ENCODE measurements at regions not wholly inside any gene's neighbourhood (a gene's known extent, or its start where the extent isn't known, plus 50 kb on each side); places are given as distances from the start of the nearest gene placed in this dataset.

GRCh38 chr15:96514607-96515285 lies 184.2 kb downstream of the NR2F2 start:
- Histone ChIP-seq H3K9me3 (no peaks in the 10 kb centered on the region), H3K27me3 (no peaks in the 10 kb centered on the region), H3K4me1 (ENCODE audit: control insufficient read depth in 1 of 2, insufficient read depth in 1 of 2, low read depth in 1 of 2, low read length in 1 of 2) (no peaks in the 10 kb centered on the region), H3K4me3 (ENCODE audit: low read depth in 1 of 2, low read length in 1 of 2) (no peak overlapping the region), H3K36me3 (no peaks in the 10 kb centered on the region), H3K27ac (no peak overlapping the region)
- no peak for TF ChIP-seq CTCF (IDR thresholded peaks at IDR 0.05)

GRCh38 chr15:96515371-96515770 lies 184.9 kb downstream of the NR2F2 start:
- Histone ChIP-seq H3K9me3 (no peaks in the 10 kb centered on the region), H3K4me3 (ENCODE audit: low read depth in 1 of 2, low read length in 1 of 2) (no peak overlapping the region), H3K27ac (no peak overlapping the region), H3K4me1 (ENCODE audit: control insufficient read depth in 1 of 2, insufficient read depth in 1 of 2, low read depth in 1 of 2, low read length in 1 of 2) (no peaks in the 10 kb centered on the region), H3K27me3 (no peaks in the 10 kb centered on the region), H3K36me3 (no peaks in the 10 kb centered on the region)
- TF ChIP-seq CTCF (IDR thresholded peaks at IDR 0.05), result no peak

- no peak for TF ChIP-seq CTCF (IDR thresholded peaks at IDR 0.05)
- Histone ChIP-seq H3K4me3 (ENCODE audit: low read depth in 1 of 2, low read length in 1 of 2) (no peak overlapping the region), H3K27me3 (no peaks in the 10 kb centered on the region), H3K27ac (no peak overlapping the region), H3K9me3 (no peaks in the 10 kb centered on the region), H3K4me1 (ENCODE audit: control insufficient read depth in 1 of 2, insufficient read depth in 1 of 2, low read depth in 1 of 2, low read length in 1 of 2) (no peaks in the 10 kb centered on the region), H3K36me3 (no peaks in the 10 kb centered on the region)
Observed at GRCh38 chr15:96521386-96521785, 190.9 kb downstream of the NR2F2 start.

GRCh38 chr15:96524676-96525417 lies 194.3 kb downstream of the NR2F2 start:
- no peak overlapping the region for H3K27ac ChIP-seq
- no peak for TF ChIP-seq CTCF (IDR thresholded peaks at IDR 0.05)
- H3K36me3 ChIP-seq, result no peaks in the 10 kb centered on the region

GRCh38 chr15:96535148-96535547 lies 204.6 kb downstream of the NR2F2 start:
- Histone ChIP-seq H3K4me3 (ENCODE audit: low read depth in 1 of 2, low read length in 1 of 2) (no peak overlapping the region), H3K36me3 (no peaks in the 10 kb centered on the region), H3K27ac (no peak overlapping the region), H3K4me1 (ENCODE audit: control insufficient read depth in 1 of 2, insufficient read depth in 1 of 2, low read depth in 1 of 2, low read length in 1 of 2) (no peaks in the 10 kb centered on the region), H3K27me3 (peaks cover 24% of the 10 kb centered on the region), H3K9me3 (no peaks in the 10 kb centered on the region)
- TF ChIP-seq CTCF (IDR thresholded peaks at IDR 0.05), result no peak

More at GRCh38 chr15:96524676-96525417, 194.3 kb downstream of the NR2F2 start:
- Histone ChIP-seq H3K4me3 (ENCODE audit: low read depth in 1 of 2, low read length in 1 of 2) (no peak overlapping the region), H3K4me1 (ENCODE audit: control insufficient read depth in 1 of 2, insufficient read depth in 1 of 2, low read depth in 1 of 2, low read length in 1 of 2) (no peaks in the 10 kb centered on the region), H3K9me3 (no peaks in the 10 kb centered on the region), H3K27me3 (no peaks in the 10 kb centered on the region)
